Parathyroid adenoma (tissue), 2 donors: ENCODE measurements at regions not wholly inside any gene's neighbourhood (a gene's known extent, or its start where the extent isn't known, plus 50 kb on each side); places are given as distances from the start of the nearest gene placed in this dataset.
A peak's percentile ranks its signal among the peaks of the same experiment; 100 is the strongest.

Source experiments
- H2AFZ ChIP-seq: fragments of 300-600 bp; sonication (generic); one replicate; pipeline ENCODE4 v1.7.0; 2017; ENCODE audit warnings: antibody characterized with exemption, mild to moderate bottlenecking
- H3K27ac ChIP-seq: fragments of 300-600 bp; sonication (generic); one replicate; pipeline ENCODE4 v1.7.0; 2017
- H3K27me3 ChIP-seq: fragments of 300-600 bp; sonication (generic); one replicate; pipeline ENCODE4 v1.7.0; 2017; ENCODE audit warnings: low read length; ENCODE audit not compliant: control insufficient read depth, insufficient read depth
- H3K36me3 ChIP-seq: fragments of 300-600 bp; sonication (generic); one replicate; pipeline ENCODE4 v1.7.0; 2017; ENCODE audit warnings: low read length; ENCODE audit not compliant: control insufficient read depth, insufficient read depth
- H3K4me1 ChIP-seq: fragments of 300-600 bp; sonication (generic); one replicate; pipeline ENCODE4 v1.7.0; 2017; ENCODE audit warnings: control low read depth
- H3K4me2 ChIP-seq: fragments of 300-600 bp; sonication (generic); one replicate; pipeline ENCODE4 v1.7.0; 2017; ENCODE audit warnings: low read length
- H3K4me3 ChIP-seq: fragments of 300-600 bp; sonication (generic); one replicate; pipeline ENCODE4 v1.7.0; 2017; ENCODE audit warnings: low read depth, low read length
- H3K79me2 ChIP-seq: fragments of 300-600 bp; sonication (generic); one replicate; pipeline ENCODE4 v1.7.0; 2017; ENCODE audit warnings: control low read depth
- H3K9ac ChIP-seq: fragments of 300-600 bp; sonication (generic); one replicate; pipeline ENCODE4 v1.7.0; 2017; ENCODE audit warnings: mild to moderate bottlenecking
- H3K9me3 ChIP-seq: fragments of 300-600 bp; sonication (generic); one replicate; pipeline ENCODE4 v1.7.0; 2017; ENCODE audit warnings: low read length; ENCODE audit not compliant: control insufficient read depth
- TF ChIP-seq, protein P1 (sequence below): fragments of 300-600 bp; sonication (generic); IDR thresholded peaks from one replicate; pipeline ENCODE4 v1.7.0; 2017; ENCODE audit warnings: antibody characterized with exemption, mild to moderate bottlenecking
- donor health status: primary hyperparathyroidism.

- peak overlapping the region; percentile 29 for H2AFZ ChIP-seq
- H3K4me3 ChIP-seq = no peak overlapping the region
- TF ChIP-seq, protein P1, sequence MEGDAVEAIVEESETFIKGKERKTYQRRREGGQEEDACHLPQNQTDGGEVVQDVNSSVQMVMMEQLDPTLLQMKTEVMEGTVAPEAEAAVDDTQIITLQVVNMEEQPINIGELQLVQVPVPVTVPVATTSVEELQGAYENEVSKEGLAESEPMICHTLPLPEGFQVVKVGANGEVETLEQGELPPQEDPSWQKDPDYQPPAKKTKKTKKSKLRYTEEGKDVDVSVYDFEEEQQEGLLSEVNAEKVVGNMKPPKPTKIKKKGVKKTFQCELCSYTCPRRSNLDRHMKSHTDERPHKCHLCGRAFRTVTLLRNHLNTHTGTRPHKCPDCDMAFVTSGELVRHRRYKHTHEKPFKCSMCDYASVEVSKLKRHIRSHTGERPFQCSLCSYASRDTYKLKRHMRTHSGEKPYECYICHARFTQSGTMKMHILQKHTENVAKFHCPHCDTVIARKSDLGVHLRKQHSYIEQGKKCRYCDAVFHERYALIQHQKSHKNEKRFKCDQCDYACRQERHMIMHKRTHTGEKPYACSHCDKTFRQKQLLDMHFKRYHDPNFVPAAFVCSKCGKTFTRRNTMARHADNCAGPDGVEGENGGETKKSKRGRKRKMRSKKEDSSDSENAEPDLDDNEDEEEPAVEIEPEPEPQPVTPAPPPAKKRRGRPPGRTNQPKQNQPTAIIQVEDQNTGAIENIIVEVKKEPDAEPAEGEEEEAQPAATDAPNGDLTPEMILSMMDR = no peak
- H3K27ac ChIP-seq = no peak overlapping the region
- H3K4me2 ChIP-seq = no peak overlapping the region
- H3K36me3 ChIP-seq = no peaks in the 10 kb centered on the region
- H3K9ac ChIP-seq = no peak overlapping the region
- no peaks in the 10 kb centered on the region for H3K9me3 ChIP-seq
- no peaks in the 10 kb centered on the region for H3K27me3 ChIP-seq
- H3K4me1 ChIP-seq = no peaks in the 10 kb centered on the region
- no peaks in the 10 kb centered on the region for H3K79me2 ChIP-seq
Measured at GRCh38 chr2:44097322-44097907, 71.3 kb upstream of the PPM1B start.

DNA sequence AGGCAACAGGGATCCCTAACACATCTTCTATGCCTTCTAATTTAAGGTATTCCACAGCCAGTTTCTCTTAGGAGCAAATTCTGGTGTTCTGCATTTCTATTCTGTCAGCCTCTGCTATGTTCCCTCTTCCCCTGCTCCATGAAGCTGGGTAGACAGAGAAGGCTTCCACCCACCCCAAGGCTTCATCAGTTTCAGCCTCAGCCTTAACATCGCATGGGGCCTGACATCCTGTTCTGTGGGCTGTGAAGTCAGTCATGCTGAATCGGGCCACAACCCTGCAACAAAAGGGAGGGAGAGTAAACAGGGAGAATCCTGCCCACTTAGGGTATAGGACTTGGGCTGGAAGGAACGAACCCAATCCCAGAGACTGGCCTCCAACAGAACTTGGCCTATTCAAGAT, 70.6 kb upstream of the PPM1B start:
- Histone ChIP-seq H2AFZ (no peak overlapping the region), H3K79me2 (no peaks in the 10 kb centered on the region), H3K4me3 (no peak overlapping the region), H3K9me3 (no peaks in the 10 kb centered on the region), H3K27ac (no peak overlapping the region), H3K9ac (no peak overlapping the region), H3K27me3 (no peaks in the 10 kb centered on the region), H3K36me3 (no peaks in the 10 kb centered on the region), H3K4me2 (no peak overlapping the region), H3K4me1 (no peaks in the 10 kb centered on the region)
- TF ChIP-seq, protein P1 = no peak

GRCh38 chr2:44098891-44099290, 69.8 kb upstream of the PPM1B start:
- Histone ChIP-seq H3K4me2 (no peak overlapping the region), H3K9me3 (no peaks in the 10 kb centered on the region), H2AFZ (no peak overlapping the region), H3K27ac (no peak overlapping the region), H3K79me2 (no peaks in the 10 kb centered on the region), H3K36me3 (no peaks in the 10 kb centered on the region), H3K9ac (no peak overlapping the region), H3K27me3 (no peaks in the 10 kb centered on the region), H3K4me3 (no peak overlapping the region), H3K4me1 (no peaks in the 10 kb centered on the region)
- TF ChIP-seq, protein P1 = no peak

DNA sequence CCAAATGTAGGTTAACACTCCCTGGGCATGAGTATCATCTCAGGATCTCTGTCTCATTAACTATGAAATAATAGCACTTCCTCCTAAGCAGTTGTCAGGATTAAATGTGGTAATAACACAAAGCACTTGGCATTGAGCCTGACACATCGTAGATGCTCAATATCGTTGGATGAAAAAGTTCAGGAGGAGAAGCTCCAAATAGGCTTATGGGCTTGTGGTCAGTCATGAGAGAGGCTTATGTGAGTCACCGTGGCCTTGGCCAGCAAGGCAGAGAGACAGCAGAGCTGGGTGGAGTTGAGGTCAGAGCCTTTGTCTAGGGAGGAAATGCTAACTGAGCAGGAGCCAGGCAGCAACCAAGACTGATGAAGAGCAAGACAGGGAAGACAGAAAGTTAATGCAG, 68.3 kb upstream of the PPM1B start:
- Histone ChIP-seq H3K4me2 (no peak overlapping the region), H3K9me3 (no peaks in the 10 kb centered on the region), H3K27ac (no peak overlapping the region), H3K27me3 (no peaks in the 10 kb centered on the region), H3K79me2 (no peaks in the 10 kb centered on the region), H3K4me1 (no peaks in the 10 kb centered on the region), H2AFZ (no peak overlapping the region), H3K9ac (no peak overlapping the region), H3K4me3 (no peak overlapping the region), H3K36me3 (no peaks in the 10 kb centered on the region)
- TF ChIP-seq, protein P1 = no peak

- Histone ChIP-seq H3K4me1 (no peaks in the 10 kb centered on the region), H3K4me3 (no peak overlapping the region), H3K9ac (no peak overlapping the region), H3K4me2 (no peak overlapping the region), H3K27me3 (no peaks in the 10 kb centered on the region), H2AFZ (no peak overlapping the region), H3K36me3 (no peaks in the 10 kb centered on the region), H3K9me3 (no peaks in the 10 kb centered on the region), H3K27ac (no peak overlapping the region), H3K79me2 (no peaks in the 10 kb centered on the region)
- TF ChIP-seq, protein P1 = no peak
Measured at GRCh38 chr2:44101246-44101645, 67.4 kb upstream of the PPM1B start.
